HCT116 (cell line): ENCODE measurements at regions not wholly inside any gene's neighbourhood (a gene's known extent, or its start where the extent isn't known, plus 50 kb on each side); places are given as distances from the start of the nearest gene placed in this dataset.

Experiments
- ATAC-seq: fragments of 200-7000 bp; cut with Tn5 transposase; 2 replicates; pipeline ENCODE4 v1.9.1; 2020; ENCODE audit warnings: mild to moderate bottlenecking, moderate library complexity
- BruUV-seq: library from RNA; stranded (reverse); fragments of 400-500 nt; replicated peaks from 2 replicates; lab custom pipeline; 2021; lab: Mats Ljungman, UMichigan
- CTCF ChIA-PET: fragments of 300-600 bp; sonication (Branson Sonifier 250); formaldehyde crosslinking; loops from one replicate; lab custom pipeline; 2021; ENCODE audit warnings: antibody characterized with exemption; lab: Charles Lee
- POLR2A ChIA-PET: fragments of 300-600, 350-600 bp; sonication (Branson Sonifier 250); formaldehyde crosslinking; loops from one replicate; lab custom pipeline; 2021; ENCODE audit warnings: antibody characterized with exemption; lab: Charles Lee
- RAD21 ChIA-PET, 2 experiments: fragments of 300-600 bp; sonication (Branson Sonifier 250); formaldehyde crosslinking; loops; one replicate each; lab custom pipeline; 2023; ENCODE audit warnings: low total read pairs in 2 of 2; ENCODE audit not compliant: uncharacterized antibody in 2 of 2, unreplicated experiment in 2 of 2, low non-redundant PET in 1 of 2; lab: Charles Lee
- DNase-seq: peaks from one replicate; pipeline ENCODE4 v3.0.0-alpha.2; 2010; ENCODE audit warnings: low read depth, low spot score
- H2AFZ ChIP-seq: fragments of 200-600 bp; shearing (Covaris generic), sonication (generic); 2 replicates; pipeline ENCODE4 v1.6.1; 2017; ENCODE audit warnings: low read depth, mixed run types, mixed read lengths, antibody characterized with exemption, low read length; ENCODE audit not compliant: poor library complexity, severe bottlenecking
- H3K27ac ChIP-seq: 2 replicates; pipeline ENCODE4 v1.5.1; 2012; ENCODE audit warnings: low read depth, low read length
- H3K27me3 ChIP-seq: fragments of 200-600 bp; sonication (generic); 2 replicates; pipeline ENCODE4 v1.6.1; 2016; ENCODE audit warnings: mixed run types, low read length, mixed read lengths; ENCODE audit not compliant: insufficient read depth
- H3K36me3 ChIP-seq, 2 experiments: fragments of 200-500 bp in 1 of 2; fragments of 200-600 bp in 1 of 2; sonication (Bioruptor generic) in 1 of 2; sonication (generic) in 1 of 2; 2 replicates each; pipeline versions ENCODE4 v1.5.1 to v1.6.1; 2014 to 2016; ENCODE audit warnings: low read length in 2 of 2, inconsistent platforms in 1 of 2, mixed read lengths in 1 of 2, mixed run types in 1 of 2; ENCODE audit not compliant: insufficient read depth in 2 of 2, control insufficient read depth in 1 of 2
- H3K4me1 ChIP-seq, 2 experiments: fragments of 200-600 bp in 1 of 2; sonication (generic) in 1 of 2; 2 replicates each; pipeline versions ENCODE4 v1.5.1 to v1.6.1; 2012 to 2017; ENCODE audit warnings: low read length in 2 of 2, inconsistent platforms in 1 of 2, mild to moderate bottlenecking in 1 of 2, mixed read lengths in 1 of 2, mixed run types in 1 of 2, moderate library complexity in 1 of 2; ENCODE audit not compliant: insufficient read depth in 2 of 2, control insufficient read depth in 1 of 2
- H3K4me2 ChIP-seq: fragments of 200-600 bp; sonication (generic); 2 replicates; pipeline ENCODE4 v1.6.1; 2017; ENCODE audit warnings: mixed run types, low read length, mixed read lengths
- H3K4me3 ChIP-seq, 2 experiments: fragments of 200-600 bp in 1 of 2; sonication (generic) in 1 of 2; replicated peaks in 1 of 2; 2 replicates each; pipeline ENCODE4 v1.5.1; 2011 to 2016; ENCODE audit warnings: low read length in 2 of 2, control low read depth in 1 of 2, low read depth in 1 of 2, mild to moderate bottlenecking in 1 of 2, mixed read lengths in 1 of 2, mixed run types in 1 of 2
- H3K79me2 ChIP-seq: fragments of 200-600 bp; sonication (generic); 2 replicates; pipeline ENCODE4 v1.6.1; 2017; ENCODE audit warnings: mild to moderate bottlenecking, mixed run types, low read length, moderate library complexity, mixed read lengths; ENCODE audit not compliant: insufficient read depth
- H3K9ac ChIP-seq: fragments of 200-600 bp; sonication (generic); 2 replicates; pipeline ENCODE4 v1.6.1; 2016; ENCODE audit warnings: low read length, mixed read lengths
- H3K9me2 ChIP-seq: fragments of 200-600 bp; sonication (generic), shearing (Covaris generic); 2 replicates; pipeline ENCODE4 v1.6.1; 2017; ENCODE audit warnings: mixed run types, mild to moderate bottlenecking, moderate library complexity; ENCODE audit not compliant: insufficient read depth
- H3K9me3 ChIP-seq, 2 experiments: fragments of 200-500 bp in 1 of 2; fragments of 200-600 bp in 1 of 2; sonication (Bioruptor generic) in 1 of 2; sonication (generic) in 1 of 2; 2 replicates each; pipeline ENCODE4 v1.6.1; 2014 to 2017; ENCODE audit warnings: low read length in 2 of 2, mixed read lengths in 2 of 2, inconsistent platforms in 1 of 2, low read depth in 1 of 2, mild to moderate bottlenecking in 1 of 2, mixed run types in 1 of 2, moderate library complexity in 1 of 2; ENCODE audit not compliant: control insufficient read depth in 1 of 2, insufficient read depth in 1 of 2
- H4K20me1 ChIP-seq: fragments of 200-600 bp; sonication (generic), shearing (Covaris generic); 2 replicates; pipeline ENCODE4 v1.6.1; 2017; ENCODE audit warnings: mixed run types, mild to moderate bottlenecking, moderate library complexity; ENCODE audit not compliant: insufficient read depth
- CBX3 ChIP-seq: IDR thresholded peaks from 2 replicates; pipeline ENCODE4 v1.6.1; 2012; ENCODE audit warnings: low read depth
- EGR1 ChIP-seq: IDR thresholded peaks from 2 replicates; pipeline ENCODE4 v1.6.1; 2012; ENCODE audit warnings: low read depth
- ELF1 ChIP-seq: IDR thresholded peaks from 2 replicates; pipeline ENCODE4 v1.6.1; 2012; ENCODE audit warnings: low read depth, borderline replicate concordance
- EZH2 ChIP-seq: fragments of 200-600 bp; sonication (generic); IDR thresholded peaks from 2 replicates; pipeline ENCODE4 v1.6.1; 2017; ENCODE audit warnings: antibody characterized with exemption, mixed run types
- EZH2phosphoT487 ChIP-seq: fragments of 200-600 bp; IDR thresholded peaks from 2 replicates; pipeline ENCODE4 v1.6.1; 2018; ENCODE audit warnings: antibody characterized with exemption, borderline replicate concordance
- FOSL1 ChIP-seq: IDR thresholded peaks from 2 replicates; pipeline ENCODE4 v1.6.1; 2012; ENCODE audit warnings: low read depth
- JUND ChIP-seq: IDR thresholded peaks from 2 replicates; pipeline ENCODE4 v1.6.1; 2012
- POLR2AphosphoS5 ChIP-seq: IDR thresholded peaks from 2 replicates; pipeline ENCODE4 v1.6.1; 2011; ENCODE audit warnings: mild to moderate bottlenecking, low read depth, low read length, moderate library complexity
- RAD21 ChIP-seq: IDR thresholded peaks from 2 replicates; pipeline ENCODE4 v1.6.1; 2012; ENCODE audit warnings: low read depth, mild to moderate bottlenecking
- SIN3A ChIP-seq: IDR thresholded peaks from 2 replicates; pipeline ENCODE4 v1.6.1; 2012; ENCODE audit warnings: low read depth
- SP1 ChIP-seq: IDR thresholded peaks from 2 replicates; pipeline ENCODE4 v1.6.1; 2012; ENCODE audit warnings: low read depth
- SRF ChIP-seq: IDR thresholded peaks from 2 replicates; pipeline ENCODE4 v1.6.1; 2012; ENCODE audit warnings: low read depth
- TCF7L2 ChIP-seq: IDR thresholded peaks from 2 replicates; pipeline ENCODE4 v1.7.0; 2011; ENCODE audit warnings: borderline replicate concordance, inconsistent platforms; ENCODE audit not compliant: insufficient read depth, insufficient read length; ENCODE audit errors: extremely low read depth
- ZFX ChIP-seq: fragments of 450-650 bp; IDR thresholded peaks from 2 replicates; pipeline ENCODE4 v1.6.1; 2017
- ZNF274 ChIP-seq: fragments of 200-500 bp; sonication (Bioruptor generic); IDR thresholded peaks from 2 replicates; pipeline ENCODE4 v1.6.1; 2014; ENCODE audit warnings: mild to moderate bottlenecking, low read depth, low read length, inconsistent platforms
- intact Hi-C: fragments of 100-400 bp; cut with micrococcal nuclease; formaldehyde crosslinking; loops from 2 replicates; pipeline ENCODE4 v1.10.0; 2022
- TF ChIP-seq, protein P1 (sequence below): IDR thresholded peaks from 2 replicates; pipeline ENCODE4 v1.6.1; 2012

DNA sequence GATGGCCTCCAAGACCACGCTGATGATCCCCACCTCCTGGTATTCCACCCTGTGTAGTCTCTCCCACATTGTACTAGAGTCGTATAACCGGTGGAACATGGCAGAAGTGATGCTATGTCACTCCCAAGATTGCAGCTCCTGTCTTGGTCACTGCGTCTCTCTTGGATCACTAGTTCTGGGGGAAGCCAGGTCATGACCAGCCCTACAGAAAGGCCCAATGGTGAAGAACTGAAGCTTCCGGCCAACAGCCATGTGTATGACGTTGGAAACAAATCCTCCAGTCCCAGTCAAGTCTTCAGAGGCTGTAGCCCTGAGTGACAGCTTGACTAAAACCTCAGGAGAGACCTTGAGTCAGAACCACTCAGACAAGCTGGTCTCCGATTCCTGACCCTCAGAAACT, 61.9 kb upstream of the FNDC3B start:
- ATAC-seq = no peak
- intact Hi-C loops = loop anchor here (10.0 kb wide), 1 partner anchor 177 kb away; no protein-coding TSS in a partner anchor
- ChIA-PET RAD21 (no interaction called here), CTCF (no interaction called here), POLR2A (no interaction called here)
- no TSS peak for BruUV-seq
- Histone ChIP-seq H3K27me3 (no peaks in the 10 kb centered on the region), H3K9ac (no peak overlapping the region), H3K4me3 (no peak overlapping the region), H3K79me2 (no peaks in the 10 kb centered on the region), H3K4me2 (no peak overlapping the region), H3K27ac (no peak overlapping the region), H3K36me3 (no peaks in the 10 kb centered on the region), H3K4me1 (no peaks in the 10 kb centered on the region), H3K9me3 (no peaks in the 10 kb centered on the region), H3K9me2 (no peaks in the 10 kb centered on the region), H2AFZ (no peak overlapping the region), H4K20me1 (no peaks in the 10 kb centered on the region)
- TF ChIP-seq CBX3 (no peak), SIN3A (no peak)
- no peak for DNase-seq

GRCh38 chr3:171977860-171978259, 61.5 kb upstream of the FNDC3B start:
- ATAC-seq (no peak), DNase-seq (no peak)
- no peak overlapping the region for H3K9ac ChIP-seq
- H3K4me2 ChIP-seq = no peak overlapping the region
- no peak overlapping the region for H3K4me3 ChIP-seq
- ChIA-PET POLR2A (no interaction called here), CTCF (no interaction called here)
- H3K4me1 ChIP-seq = no peaks in the 10 kb centered on the region
- no peak overlapping the region for H3K27ac ChIP-seq
- no peaks in the 10 kb centered on the region for H3K9me2 ChIP-seq
- H3K27me3 ChIP-seq = no peaks in the 10 kb centered on the region
- H3K79me2 ChIP-seq = no peaks in the 10 kb centered on the region
- no peaks in the 10 kb centered on the region for H3K9me3 ChIP-seq
- H4K20me1 ChIP-seq = no peaks in the 10 kb centered on the region
- BruUV-seq = no TSS peak
- H3K36me3 ChIP-seq = no peaks in the 10 kb centered on the region
- H2AFZ ChIP-seq = no peak overlapping the region
- intact Hi-C loops = loop anchor here (10.0 kb wide), 1 partner anchor 177 kb away; no protein-coding TSS in a partner anchor
- no peak for TF ChIP-seq FOSL1
- TF ChIP-seq, all 23 proteins: peak for 0
- RAD21 ChIA-PET = no interaction called here

DNA sequence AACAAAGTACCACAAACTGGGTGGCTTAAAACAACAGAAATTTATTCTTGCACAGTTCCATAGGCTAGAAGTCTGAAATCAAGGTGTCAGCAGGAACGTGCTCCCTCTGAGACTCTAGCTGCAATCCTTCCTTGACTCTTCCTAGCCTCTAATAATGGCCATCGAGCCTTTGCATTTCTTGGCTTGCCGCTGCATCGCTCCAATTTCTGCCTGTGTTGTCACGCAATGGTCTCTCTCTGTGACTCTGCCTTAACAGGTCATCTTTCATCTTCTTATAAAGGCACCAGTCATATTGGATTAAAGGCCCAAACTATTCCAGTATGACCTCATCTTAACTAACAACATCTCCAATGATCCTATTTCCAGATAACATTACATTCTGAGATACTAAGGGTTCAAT, 61.0 kb upstream of the FNDC3B start:
- H3K9ac ChIP-seq = no peak overlapping the region
- ChIA-PET POLR2A (no interaction called here), RAD21 (no interaction called here), CTCF (no interaction called here)
- no peak for ATAC-seq
- intact Hi-C loops = loop anchor here (10.0 kb wide), 1 partner anchor 176 kb away; no protein-coding TSS in a partner anchor
- H3K9me2 ChIP-seq = no peaks in the 10 kb centered on the region
- H3K4me1 ChIP-seq = no peaks in the 10 kb centered on the region
- H3K4me2 ChIP-seq = no peak overlapping the region
- H3K4me3 ChIP-seq = no peak overlapping the region
- no peaks in the 10 kb centered on the region for H3K9me3 ChIP-seq
- DNase-seq = no peak
- H3K79me2 ChIP-seq = no peaks in the 10 kb centered on the region
- no peak overlapping the region for H3K27ac ChIP-seq
- H2AFZ ChIP-seq = no peak overlapping the region
- no TSS peak for BruUV-seq
- no peaks in the 10 kb centered on the region for H4K20me1 ChIP-seq
- H3K36me3 ChIP-seq = no peaks in the 10 kb centered on the region
- H3K27me3 ChIP-seq = no peaks in the 10 kb centered on the region
- no peak for TF ChIP-seq SRF
- TF ChIP-seq ZNF274 = no peak
- TF ChIP-seq ELF1 = no peak
- no peak for TF ChIP-seq EZH2phosphoT487
- TF ChIP-seq SIN3A = no peak
- TF ChIP-seq JUND = no peak
- TF ChIP-seq RAD21 = no peak
- no peak for TF ChIP-seq SP1
- TF ChIP-seq TCF7L2 = no peak
- no peak for TF ChIP-seq ZFX
- no peak for TF ChIP-seq POLR2AphosphoS5
- TF ChIP-seq EGR1 = no peak
- TF ChIP-seq EZH2 = no peak
- TF ChIP-seq, protein P1, sequence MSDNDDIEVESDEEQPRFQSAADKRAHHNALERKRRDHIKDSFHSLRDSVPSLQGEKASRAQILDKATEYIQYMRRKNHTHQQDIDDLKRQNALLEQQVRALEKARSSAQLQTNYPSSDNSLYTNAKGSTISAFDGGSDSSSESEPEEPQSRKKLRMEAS = no peak
